PC-3 (cell line): ENCODE measurements at regions not wholly inside any gene's neighbourhood (a gene's known extent, or its start where the extent isn't known, plus 50 kb on each side); places are given as distances from the start of the nearest gene placed in this dataset.
"Not testable (repeated sequence)": the region's sequence is repeated elsewhere in the genome, so short reads cannot be mapped to it uniquely, and the experiment has no call there.

Source experiments
- CTCF ChIP-seq: fragments of 300-600 bp; sonication (generic); conservative IDR thresholded peaks from 2 replicates; pipeline ENCODE4 v1.5.1; 2017; ENCODE audit warnings: antibody characterized with exemption, low read depth, mild to moderate bottlenecking, low read length
- EZH2 ChIP-seq: fragments of 300-600 bp; sonication (generic); IDR thresholded peaks from one replicate; pipeline ENCODE4 v1.6.1; 2017; ENCODE audit warnings: antibody characterized with exemption, mild to moderate bottlenecking, low read length; ENCODE audit not compliant: unreplicated experiment
- EZH2phosphoT487 ChIP-seq: fragments of 300-600 bp; sonication (generic); IDR thresholded peaks from 2 replicates; pipeline ENCODE4 v1.6.1; 2018; ENCODE audit warnings: mild to moderate bottlenecking, antibody characterized with exemption, low read length, borderline replicate concordance

- TF ChIP-seq CTCF, EZH2, EZH2phosphoT487: not testable (repeated sequence)
Measured at GRCh38 chr21:6436205-6436604, 4085.2 kb upstream of the TPTE start.
